Activated CD4-positive, CD25-positive, alpha-beta regulatory T cell treated with anti-CD3 and anti-CD28 coated beads, Interleukin-2, amount 50 U/mL, for 16 hours (primary cell): ENCODE measurements at regions not wholly inside any gene's neighbourhood (a gene's known extent, or its start where the extent isn't known, plus 50 kb on each side); places are given as distances from the start of the nearest gene placed in this dataset.
"Not testable (repeated sequence)": the region's sequence is repeated elsewhere in the genome, so short reads cannot be mapped to it uniquely, and the experiment has no call there.

ENCODE experiments used
- DNase-seq: peaks from one replicate; pipeline ENCODE4 v3.0.0-alpha.2; 2020; ENCODE audit warnings: low read depth, low spot score

DNA sequence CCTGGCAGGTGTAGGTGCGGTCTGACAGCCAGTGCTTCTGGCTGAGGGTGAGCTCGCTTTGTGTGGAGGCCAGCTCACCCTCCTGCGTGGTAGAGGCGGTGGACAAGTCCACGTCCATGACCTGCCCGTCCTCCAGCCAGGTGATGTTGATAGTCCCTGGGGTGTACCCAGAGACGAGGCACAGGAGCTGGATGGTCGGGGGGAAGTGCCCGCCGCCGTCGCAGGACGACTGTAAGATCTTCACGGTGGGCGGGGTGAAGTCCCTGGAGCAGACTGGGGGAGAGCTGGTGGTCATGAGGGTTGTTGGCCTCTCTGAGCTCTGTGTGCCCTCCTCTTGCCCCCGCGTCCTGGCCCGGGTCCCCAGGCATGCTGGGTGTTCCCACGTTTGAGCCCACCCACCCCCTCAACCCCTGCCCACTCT is 74.6 kb downstream of the TMEM121 start:
- DNase-seq = no peak

DNA sequence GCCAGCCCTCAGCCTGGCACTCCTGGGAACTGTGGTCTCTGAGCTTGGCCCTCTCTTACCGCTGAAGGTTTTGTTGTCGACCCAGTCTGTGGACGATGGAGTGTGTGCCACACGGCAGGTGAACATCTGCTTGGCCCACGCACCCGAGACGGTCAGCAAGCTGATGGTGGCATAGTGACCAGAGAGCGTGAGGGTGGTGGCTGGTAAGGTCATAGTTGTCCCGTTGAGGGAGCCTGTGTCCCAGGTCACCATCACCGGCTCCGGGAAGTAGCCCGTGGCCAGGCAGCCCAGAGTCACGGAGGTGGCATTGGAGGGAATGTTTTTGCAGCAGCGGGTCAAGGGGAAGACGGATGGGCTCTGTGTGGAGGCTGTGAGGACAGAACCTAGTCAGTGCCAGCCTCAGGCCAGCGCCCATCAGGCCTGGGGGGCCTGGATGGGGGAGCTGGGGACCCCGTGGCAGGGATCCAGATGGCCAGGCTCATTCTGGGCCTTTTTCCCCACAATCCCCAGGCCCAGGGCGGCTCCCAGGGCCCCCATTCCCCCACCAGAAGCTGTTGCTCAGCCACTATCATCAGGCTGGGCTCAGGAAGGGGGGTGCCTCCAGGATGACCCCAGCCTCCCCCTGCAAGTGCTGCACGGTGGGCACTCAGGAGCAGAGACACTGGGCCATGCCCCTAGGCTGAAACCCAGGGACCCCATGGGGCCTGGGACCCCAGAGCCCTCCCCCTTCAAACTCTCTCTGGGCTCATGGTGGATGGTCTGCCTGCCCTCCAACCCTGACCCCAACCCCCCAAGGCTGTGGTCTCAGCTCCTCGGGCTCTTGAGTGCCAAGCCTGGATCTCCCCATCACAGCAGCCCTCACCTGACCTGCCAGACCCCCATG is 75.2 kb downstream of the TMEM121 start:
- no peak for DNase-seq

- no peak for DNase-seq
Observed at GRCh38 chr14:105602243-105602750, 75.9 kb downstream of the TMEM121 start.

DNA sequence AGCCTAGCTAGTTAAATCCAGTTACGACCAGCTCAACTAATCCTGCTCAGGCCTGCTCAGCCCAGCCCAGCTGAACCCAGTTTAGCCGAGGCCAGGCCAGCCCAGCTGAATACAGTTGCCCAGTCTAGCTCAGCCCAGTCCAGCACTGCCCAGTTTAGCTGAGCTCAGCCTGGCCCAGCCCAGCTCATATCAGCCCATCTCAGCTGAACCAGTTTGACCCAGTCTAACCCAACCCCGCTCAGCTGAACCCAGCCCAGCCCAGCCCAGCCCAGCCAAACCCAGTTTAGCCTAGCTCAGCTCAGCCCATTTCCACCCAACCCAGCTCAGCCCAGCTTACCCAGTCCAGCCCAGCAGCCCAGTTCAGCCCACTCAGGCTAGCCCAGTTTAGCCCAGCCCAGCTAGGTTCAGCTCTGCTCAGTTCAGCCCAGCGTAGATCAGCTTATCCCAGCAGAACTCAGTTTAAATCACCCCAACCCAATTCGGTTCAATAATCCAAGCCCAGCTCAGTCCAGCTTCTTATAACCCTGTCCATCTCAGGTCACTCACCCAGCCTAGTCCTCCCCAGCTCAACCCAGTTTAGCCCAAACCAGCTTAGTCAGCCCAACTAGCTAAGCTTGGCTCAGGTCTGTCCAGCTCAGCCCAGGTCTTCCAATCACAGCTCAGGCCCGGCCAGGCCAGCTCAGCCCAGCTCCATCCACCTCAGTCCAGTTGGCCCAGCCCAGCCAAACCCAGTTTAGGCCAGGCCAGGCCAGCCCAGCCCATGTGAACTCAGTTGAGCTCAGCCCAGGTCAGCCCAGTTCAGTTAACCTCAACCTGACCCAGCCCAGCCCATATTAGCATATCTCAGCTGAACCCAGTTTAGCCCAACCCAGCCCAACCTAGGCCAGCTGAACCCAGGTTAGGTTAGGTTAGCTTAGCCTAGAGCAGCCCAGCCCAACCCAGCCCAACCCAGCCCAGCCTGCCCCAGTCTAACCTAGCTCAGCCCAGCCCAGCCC is 76.7 kb downstream of the TMEM121 start:
- no peak for DNase-seq

- not testable (repeated sequence) for DNase-seq
Observed at GRCh38 chr14:105604531-105605463, 78.4 kb downstream of the TMEM121 start.

- DNase-seq = no peak
Observed at GRCh38 chr14:105605464-105606304, 79.3 kb downstream of the TMEM121 start.

DNA sequence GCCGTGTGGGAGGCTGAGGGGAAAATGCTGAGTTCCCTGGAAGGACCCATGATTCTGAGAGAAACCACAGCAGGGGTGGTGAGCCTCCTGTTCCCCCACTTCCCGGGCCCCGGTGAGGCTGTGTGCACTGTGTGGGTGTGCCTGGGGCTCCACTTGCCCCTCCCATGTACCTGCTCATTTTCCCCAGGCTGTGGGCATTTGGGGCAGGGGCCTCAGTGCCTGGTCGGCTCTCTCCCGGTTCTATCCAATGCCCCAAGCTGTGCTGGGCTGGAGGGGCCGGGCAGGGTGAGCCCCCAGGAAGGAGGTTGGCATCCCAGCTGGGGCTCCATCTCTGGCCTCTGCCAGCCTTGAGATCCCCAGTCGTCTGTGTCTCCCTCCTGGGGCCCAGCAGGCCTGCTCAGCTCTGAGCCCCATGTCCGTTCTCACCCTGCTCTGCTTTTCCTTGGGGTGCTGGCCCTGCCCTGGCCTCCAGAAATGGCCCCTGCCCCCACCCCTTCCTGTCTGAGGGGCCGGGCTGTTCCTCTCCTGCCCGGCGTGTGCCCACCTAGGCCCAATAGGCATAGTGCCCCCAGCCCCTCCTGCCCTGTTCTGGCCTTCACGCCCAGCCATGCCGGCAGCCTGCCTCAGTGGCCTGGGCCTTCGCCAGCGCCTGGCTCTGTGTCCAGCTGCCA is 80.1 kb downstream of the TMEM121 start:
- not testable (repeated sequence) for DNase-seq

DNA sequence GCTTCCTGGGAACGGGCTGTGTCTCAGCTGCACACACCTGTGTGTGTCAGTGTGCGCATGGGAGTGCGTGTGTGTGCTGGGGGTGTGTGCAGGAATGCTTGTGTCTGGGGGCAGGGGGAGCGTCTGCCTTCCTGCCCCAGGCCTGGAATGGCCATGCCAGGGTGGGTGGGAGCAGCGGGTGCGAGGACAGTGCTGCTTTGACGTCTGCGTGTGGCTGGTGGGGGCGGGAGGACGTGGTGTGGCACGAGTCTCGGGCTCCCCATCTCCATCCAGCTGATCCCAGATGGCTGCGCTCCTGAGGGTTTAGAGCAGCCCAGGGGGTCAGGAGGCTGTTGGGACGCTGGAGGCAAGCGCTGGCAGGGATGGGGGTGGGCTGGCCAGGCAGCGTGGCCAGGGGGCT is 80.6 kb downstream of the TMEM121 start:
- not testable (repeated sequence) for DNase-seq

- DNase-seq = not testable (repeated sequence)
Observed at GRCh38 chr14:105614987-105615386, 88.6 kb downstream of the TMEM121 start.

DNA sequence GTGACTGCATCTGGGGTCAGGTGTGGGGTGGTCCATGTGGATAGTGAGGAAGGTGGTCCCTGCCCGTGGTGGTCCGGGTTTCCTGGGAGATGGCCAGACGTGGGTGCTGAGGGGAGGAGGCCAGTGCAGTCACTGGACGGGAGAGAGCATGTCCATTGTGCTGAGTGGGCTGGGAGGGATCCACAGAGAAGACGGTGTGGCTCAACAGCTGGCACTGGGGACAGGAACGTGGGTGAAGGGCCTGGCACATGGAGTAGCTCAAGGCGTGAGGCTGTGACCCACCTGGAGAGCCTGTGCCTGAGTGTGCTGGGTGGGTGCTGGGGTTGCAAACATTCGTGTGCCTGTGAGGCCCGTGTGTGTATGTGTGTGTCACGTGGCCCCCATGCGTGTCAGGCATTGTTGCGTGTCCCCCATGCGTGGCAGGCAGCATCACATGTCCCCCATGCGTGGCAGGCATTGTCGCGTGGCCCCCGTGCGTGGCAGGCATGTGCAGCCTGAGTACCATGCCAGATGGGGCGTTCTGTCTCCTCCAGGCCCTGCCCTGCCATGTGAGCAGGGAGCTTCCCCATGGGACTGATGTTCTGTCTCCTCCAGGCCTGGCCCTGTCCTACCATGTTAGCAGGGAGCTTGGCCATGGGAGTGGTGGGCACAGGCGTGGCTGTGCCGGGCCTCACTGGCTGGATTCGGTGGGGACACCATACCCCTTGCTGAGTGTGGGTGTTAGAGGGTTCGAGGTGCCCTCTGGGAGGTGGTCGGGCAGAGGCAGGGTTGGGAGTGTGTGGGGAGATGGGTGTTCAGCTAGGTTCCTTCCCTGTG is 89.8 kb downstream of the TMEM121 start:
- DNase-seq = not testable (repeated sequence)

DNA sequence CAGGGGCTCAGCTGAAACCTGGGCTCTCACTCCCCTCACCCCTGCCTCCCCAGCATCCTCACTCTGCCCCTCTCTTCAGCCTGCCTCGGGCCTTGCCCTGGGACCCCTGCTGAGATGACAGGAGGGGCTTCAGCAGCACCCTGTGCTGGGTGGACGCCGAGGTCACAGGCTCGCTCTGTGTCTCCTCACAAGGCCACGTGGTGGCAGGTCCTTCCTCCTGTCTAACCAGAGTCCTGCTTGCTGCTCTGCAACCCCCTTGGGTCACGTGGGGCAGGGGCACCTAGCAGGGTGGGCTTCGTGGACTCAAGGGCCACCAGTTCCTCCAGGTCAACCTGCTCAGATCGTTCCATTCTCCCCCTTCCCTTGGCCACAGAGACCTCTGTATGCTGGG is 90.4 kb downstream of the TMEM121 start:
- no peak for DNase-seq

GRCh38 chr14:105617201-105617777 is 90.9 kb downstream of the TMEM121 start:
- no peak for DNase-seq

GRCh38 chr14:105617805-105618204 is 91.4 kb downstream of the TMEM121 start:
- DNase-seq = not testable (repeated sequence)

GRCh38 chr14:105619324-105619723 is 92.9 kb downstream of the TMEM121 start:
- not testable (repeated sequence) for DNase-seq

DNA sequence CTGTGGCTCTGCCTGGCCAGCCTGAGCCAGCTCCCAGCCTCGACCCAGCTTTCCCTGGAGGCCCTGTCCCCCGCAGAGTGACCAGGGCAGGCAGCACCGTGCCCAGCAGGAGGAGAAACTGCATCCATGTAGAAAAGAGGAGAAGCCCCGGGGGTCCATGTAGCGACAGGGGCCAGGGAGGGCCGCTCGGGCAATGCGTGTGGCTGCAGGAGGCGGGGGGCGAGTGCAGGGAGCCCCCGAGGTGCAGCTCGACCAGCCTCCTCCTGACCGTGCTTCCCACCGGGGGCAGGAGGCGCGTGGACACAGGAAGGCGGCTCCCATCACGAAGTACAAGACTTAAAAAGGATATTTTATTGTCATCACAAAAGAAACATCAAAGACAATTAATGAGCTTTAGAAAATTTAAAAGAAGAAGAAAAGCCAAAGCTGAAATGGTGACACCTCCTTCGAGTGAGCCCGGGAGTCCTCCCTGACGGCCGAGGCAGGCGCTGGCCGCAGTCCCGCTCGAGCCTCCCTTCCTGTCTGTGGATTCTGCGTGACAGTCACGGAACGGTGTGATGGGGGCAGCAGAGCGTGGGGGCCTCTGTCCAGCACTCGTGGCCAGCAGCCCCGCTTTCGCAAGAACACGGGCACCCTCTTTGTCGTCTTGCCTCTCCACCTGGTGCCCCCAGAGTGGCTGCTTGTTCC is 93.9 kb downstream of the TMEM121 start:
- DNase-seq = not testable (repeated sequence)

- DNase-seq = not testable (repeated sequence)
Observed at GRCh38 chr14:105620865-105621471, 94.6 kb downstream of the TMEM121 start.
